AG04449 (cell line): ENCODE measurements at regions not wholly inside any gene's neighbourhood (a gene's known extent, or its start where the extent isn't known, plus 50 kb on each side); places are given as distances from the start of the nearest gene placed in this dataset.
A peak's percentile ranks its signal among the peaks of the same experiment; 100 is the strongest.

Experiments used
- CTCF ChIA-PET: fragments of 350-600 bp; formaldehyde crosslinking; extraction: SDS; loops from one replicate; lab custom pipeline; 2021; ENCODE audit warnings: antibody characterized with exemption; lab: Yijun Ruan, JAX
- POLR2A ChIA-PET: fragments of 400-600, 350-600 bp; formaldehyde crosslinking; extraction: SDS; loops from one replicate; lab custom pipeline; 2020; ENCODE audit warnings: antibody characterized with exemption, inconsistent platforms; lab: Yijun Ruan, JAX
- DNase-seq: peaks from one replicate; pipeline ENCODE4 v3.0.0-alpha.2; 2010; ENCODE audit warnings: low read depth, low spot score
- H3K4me3 ChIP-seq: 2 replicates; pipeline ENCODE4 v1.5.1; 2011; ENCODE audit warnings: low read depth, mild to moderate bottlenecking, control low read depth, low read length
- CTCF ChIP-seq: IDR thresholded peaks from one replicate; pipeline ENCODE4 v1.5.1; 2011; ENCODE audit warnings: mild to moderate bottlenecking, moderate library complexity, low read length, control low read depth, inconsistent platforms; ENCODE audit not compliant: insufficient read depth; ENCODE audit errors: missing control alignments

- no peak for TF ChIP-seq CTCF
- POLR2A ChIA-PET: no interaction called here
- no peak overlapping the region for H3K4me3 ChIP-seq
- CTCF ChIA-PET: no interaction called here
- no peak for DNase-seq
These were observed 226.0 kb downstream of the TRPC6 start for GRCh38 chr11:101357771-101358170.

GRCh38 chr11:101354801-101355200 lies 225.2 kb upstream of the PGR start:
- TF ChIP-seq CTCF: no peak
- ChIA-PET CTCF (no interaction called here), POLR2A (no interaction called here)
- no peak for DNase-seq
- H3K4me3 ChIP-seq: no peak overlapping the region

GRCh38 chr11:101348786-101349185 lies 219.2 kb upstream of the PGR start:
- DNase-seq: no peak
- ChIA-PET POLR2A (no interaction called here), CTCF (no interaction called here)
- no peak for TF ChIP-seq CTCF
- H3K4me3 ChIP-seq: no peak overlapping the region

- peak; percentile 3 for DNase-seq
- no peak overlapping the region for H3K4me3 ChIP-seq
- no peak for TF ChIP-seq CTCF
- CTCF ChIA-PET: no interaction called here
- POLR2A ChIA-PET: no interaction called here
These were observed 217.0 kb upstream of the PGR start for GRCh38 chr11:101346591-101346990.

- no peak for TF ChIP-seq CTCF
- no peak overlapping the region for H3K4me3 ChIP-seq
- no peak for DNase-seq
- POLR2A ChIA-PET: no interaction called here
- CTCF ChIA-PET: no interaction called here
These were observed 216.3 kb upstream of the PGR start for GRCh38 chr11:101345891-101346290.

- no peak for DNase-seq
- ChIA-PET POLR2A (no interaction called here), CTCF (no interaction called here)
- TF ChIP-seq CTCF: no peak
- no peak overlapping the region for H3K4me3 ChIP-seq
These were observed 212.7 kb upstream of the PGR start for GRCh38 chr11:101342307-101342706.
